Caco-2 (cell line): ENCODE measurements at regions not wholly inside any gene's neighbourhood (a gene's known extent, or its start where the extent isn't known, plus 50 kb on each side); places are given as distances from the start of the nearest gene placed in this dataset.

Experiments used
- BruUV-seq: library from RNA; stranded (reverse); fragments of 400-500 nt; replicated peaks from 2 replicates; lab custom pipeline; 2021; lab: Mats Ljungman, UMichigan
- CTCF ChIA-PET: fragments of 300-600 bp; sonication (Branson Sonifier 250); formaldehyde crosslinking; loops from one replicate; lab custom pipeline; 2022; ENCODE audit warnings: antibody characterized with exemption; lab: Charles Lee
- POLR2A ChIA-PET: fragments of 300-600 bp; sonication (Branson Sonifier 250); formaldehyde crosslinking; loops from one replicate; lab custom pipeline; 2022; ENCODE audit warnings: antibody characterized with exemption; lab: Charles Lee
- DNase-seq, 2 experiments: peaks; one replicate each; pipeline versions ENCODE4 v3.0.0 to v3.0.0-alpha.2; 2020 to 2022
- H3K27me3 ChIP-seq: replicated peaks from 2 replicates; pipeline ENCODE4 v1.6.0; 2011; ENCODE audit warnings: low read length; ENCODE audit not compliant: control insufficient read depth, insufficient read depth
- H3K36me3 ChIP-seq: 2 replicates; pipeline ENCODE4 v1.5.1; 2011; ENCODE audit warnings: low read length; ENCODE audit not compliant: control insufficient read depth, insufficient read depth
- H3K4me1 ChIP-seq: fragments of 250-450 bp; sonication (Bioruptor Pico); 2 replicates; pipeline ENCODE4 v1.5.1; 2020; ENCODE audit warnings: mild to moderate bottlenecking
- H3K4me3 ChIP-seq: 2 replicates; pipeline ENCODE4 v1.5.1; 2011; ENCODE audit warnings: low read depth, mild to moderate bottlenecking, control low read depth, low read length
- H3K9me3 ChIP-seq: fragments of 250-450 bp; sonication (Bioruptor Pico); 2 replicates; pipeline ENCODE4 v1.5.1; 2020; ENCODE audit warnings: mild to moderate bottlenecking, moderate library complexity
- H3K27ac Mint-ChIP-seq: one replicate; pipeline ENCODE4 v1.8.0; 2022; ENCODE audit warnings: mixed read lengths; ENCODE audit not compliant: unreplicated experiment
- H3K27me3 Mint-ChIP-seq: one replicate; pipeline ENCODE4 v1.8.0; 2022; ENCODE audit warnings: mixed read lengths; ENCODE audit not compliant: insufficient read depth, unreplicated experiment
- H3K36me3 Mint-ChIP-seq: one replicate; pipeline ENCODE4 v1.8.0; 2022; ENCODE audit warnings: mild to moderate bottlenecking, mixed read lengths; ENCODE audit not compliant: insufficient read depth, unreplicated experiment
- H3K4me1 Mint-ChIP-seq: one replicate; pipeline ENCODE4 v1.8.0; 2022; ENCODE audit warnings: low read depth, mixed read lengths; ENCODE audit not compliant: unreplicated experiment
- H3K4me3 Mint-ChIP-seq: one replicate; pipeline ENCODE4 v1.8.0; 2022; ENCODE audit warnings: mild to moderate bottlenecking, moderate library complexity, mixed read lengths; ENCODE audit not compliant: unreplicated experiment
- H3K9me3 Mint-ChIP-seq: one replicate; pipeline ENCODE4 v1.8.0; 2022; ENCODE audit warnings: mixed read lengths; ENCODE audit not compliant: unreplicated experiment
- CTCF ChIP-seq, 2 experiments: fragments of 200-600 bp in 1 of 2; IDR thresholded peaks; 1 replicate in 1 of 2; 2 replicates in 1 of 2; pipeline versions ENCODE4 v1.5.1 to v1.8.0; 2011 to 2022; ENCODE audit warnings: antibody characterized with exemption in 1 of 2, control low read depth in 1 of 2, inconsistent platforms in 1 of 2, low read depth in 1 of 2, low read length in 1 of 2, mild to moderate bottlenecking in 1 of 2, moderate library complexity in 1 of 2; ENCODE audit not compliant: insufficient read depth in 1 of 2, severe bottlenecking in 1 of 2, unreplicated experiment in 1 of 2
- intact Hi-C: fragments of 100-400 bp; cut with micrococcal nuclease; formaldehyde crosslinking; loops from one replicate; pipeline ENCODE4 v1.10.0; 2022; ENCODE audit not compliant: unreplicated experiment

GRCh38 chr20:23139524-23139923, 53.4 kb upstream of the CD93 start:
- ChIA-PET CTCF (no interaction called here), POLR2A (no interaction called here)
- Mint-ChIP-seq H3K4me1 (no peaks in the 10 kb centered on the region), H3K36me3 (no peaks in the 10 kb centered on the region), H3K9me3 (no peaks in the 10 kb centered on the region), H3K27me3 (no peaks in the 10 kb centered on the region), H3K27ac (no peak overlapping the region), H3K4me3 (no peak overlapping the region)
- intact Hi-C loops, result no loop called here
- H3K27me3 ChIP-seq, result no peaks in the 10 kb centered on the region
- no peaks in the 10 kb centered on the region for H3K36me3 ChIP-seq
- DNase-seq, result peak in 1 of 2 experiments; percentile 12
- BruUV-seq, result no TSS peak
- no peaks in the 10 kb centered on the region for H3K9me3 ChIP-seq
- no peak for TF ChIP-seq CTCF (IDR thresholded peaks at IDR 0.05; ENCODE audit: insufficient read depth in 1 of 2, low read depth in 1 of 2, low read length in 1 of 2, severe bottlenecking in 1 of 2, unreplicated experiment in 1 of 2)
- H3K4me1 ChIP-seq, result no peaks in the 10 kb centered on the region
- H3K4me3 ChIP-seq, result no peak overlapping the region

GRCh38 chr20:23138682-23139081, 52.6 kb upstream of the CD93 start:
- BruUV-seq, result no TSS peak
- Histone ChIP-seq H3K4me3 (no peak overlapping the region), H3K27me3 (no peaks in the 10 kb centered on the region), H3K4me1 (no peaks in the 10 kb centered on the region), H3K36me3 (no peaks in the 10 kb centered on the region), H3K9me3 (no peaks in the 10 kb centered on the region)
- TF ChIP-seq CTCF (IDR thresholded peaks at IDR 0.05; ENCODE audit: insufficient read depth in 1 of 2, low read depth in 1 of 2, low read length in 1 of 2, severe bottlenecking in 1 of 2, unreplicated experiment in 1 of 2), result no peak
- H3K27ac Mint-ChIP-seq, result no peak overlapping the region
- H3K36me3 Mint-ChIP-seq, result no peaks in the 10 kb centered on the region
- intact Hi-C loops, result no loop called here
- H3K4me3 Mint-ChIP-seq, result no peak overlapping the region
- H3K27me3 Mint-ChIP-seq, result no peaks in the 10 kb centered on the region
- DNase-seq, result peak in 1 of 2 experiments; percentile 7
- no peaks in the 10 kb centered on the region for H3K4me1 Mint-ChIP-seq
- POLR2A ChIA-PET, result no interaction called here
- no peaks in the 10 kb centered on the region for H3K9me3 Mint-ChIP-seq
- CTCF ChIA-PET, result no interaction called here

DNA sequence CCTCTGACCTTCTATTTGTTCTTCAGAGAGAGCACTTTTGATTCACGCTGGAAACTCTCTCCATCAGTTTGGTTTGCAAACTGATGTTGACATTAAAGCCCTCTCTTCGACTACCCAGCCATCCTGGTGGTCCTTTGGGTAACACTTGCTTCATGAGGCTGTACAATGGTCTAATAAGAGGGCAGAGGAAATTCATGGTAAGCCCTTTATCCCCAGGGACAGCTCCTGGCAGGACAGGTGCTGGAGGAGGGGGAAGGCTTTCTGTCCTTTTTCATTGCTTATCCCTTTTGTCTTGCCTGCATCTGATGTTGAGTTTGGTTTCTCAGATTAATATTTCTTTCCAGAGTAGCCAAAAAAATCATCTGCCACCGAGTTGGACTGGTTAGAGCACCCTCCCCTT, 52.1 kb upstream of the CD93 start:
- intact Hi-C loops, result no loop called here
- Mint-ChIP-seq H3K36me3 (no peaks in the 10 kb centered on the region), H3K4me3 (no peak overlapping the region), H3K27ac (no peak overlapping the region), H3K27me3 (no peaks in the 10 kb centered on the region), H3K4me1 (no peaks in the 10 kb centered on the region), H3K9me3 (no peaks in the 10 kb centered on the region)
- Histone ChIP-seq H3K9me3 (no peaks in the 10 kb centered on the region), H3K36me3 (no peaks in the 10 kb centered on the region), H3K4me1 (no peaks in the 10 kb centered on the region), H3K27me3 (no peaks in the 10 kb centered on the region), H3K4me3 (no peak overlapping the region)
- no peak for DNase-seq
- ChIA-PET POLR2A (no interaction called here), CTCF (interaction anchor here (0.6 kb wide), 1 partner anchor 76 kb away, joined by 4 read pairs; no protein-coding TSS in a partner anchor)
- TF ChIP-seq CTCF (IDR thresholded peaks at IDR 0.05; ENCODE audit: insufficient read depth in 1 of 2, low read depth in 1 of 2, low read length in 1 of 2, severe bottlenecking in 1 of 2, unreplicated experiment in 1 of 2), result no peak
- no TSS peak for BruUV-seq
